ENCODE measurements at regions not wholly inside any gene's neighbourhood (a gene's known extent, or its start where the extent isn't known, plus 50 kb on each side); places are given as distances from the start of the nearest gene placed in this dataset.

GRCh38 chr2:65620524-65620923 is 188.1 kb upstream of the SPRED2 start:
- no peak overlapping the region for H3K4me3 ChIP-seq (ENCODE audit: low read depth, low read length)
- no peak for TF ChIP-seq CTCF (IDR thresholded peaks at IDR 0.05; ENCODE audit: control insufficient read depth, extremely low read depth, insufficient read depth)

GRCh38 chr2:65620026-65620425 is 187.6 kb upstream of the SPRED2 start:
- H3K4me3 ChIP-seq (ENCODE audit: low read depth, low read length), result no peak overlapping the region
- TF ChIP-seq CTCF (IDR thresholded peaks at IDR 0.05; ENCODE audit: control insufficient read depth, extremely low read depth, insufficient read depth), result no peak
- DNase-seq (ENCODE audit: low read depth), result no peak

More at GRCh38 chr2:65620524-65620923, 188.1 kb upstream of the SPRED2 start:
- no peak for DNase-seq (ENCODE audit: low read depth)

GRCh38 chr2:65615602-65616001 is 183.2 kb upstream of the SPRED2 start:
- H3K4me3 ChIP-seq (ENCODE audit: low read depth, low read length), result no peak overlapping the region
- no peak for DNase-seq (ENCODE audit: low read depth)
- no peak for TF ChIP-seq CTCF (IDR thresholded peaks at IDR 0.05; ENCODE audit: control insufficient read depth, extremely low read depth, insufficient read depth)

GRCh38 chr2:65613968-65614555 is 181.7 kb upstream of the SPRED2 start:
- DNase-seq (ENCODE audit: low read depth), result no peak
- no peak for TF ChIP-seq CTCF (IDR thresholded peaks at IDR 0.05; ENCODE audit: control insufficient read depth, extremely low read depth, insufficient read depth)
- no peak overlapping the region for H3K4me3 ChIP-seq (ENCODE audit: low read depth, low read length)

GRCh38 chr2:65611488-65611887 is 179.1 kb upstream of the SPRED2 start:
- no peak for TF ChIP-seq CTCF (IDR thresholded peaks at IDR 0.05; ENCODE audit: control insufficient read depth, extremely low read depth, insufficient read depth)
- no peak for DNase-seq (ENCODE audit: low read depth)
- H3K4me3 ChIP-seq (ENCODE audit: low read depth, low read length), result no peak overlapping the region

- DNase-seq (ENCODE audit: low read depth), result no peak
- H3K4me3 ChIP-seq (ENCODE audit: low read depth, low read length), result no peak overlapping the region
- no peak for TF ChIP-seq CTCF (IDR thresholded peaks at IDR 0.05; ENCODE audit: control insufficient read depth, extremely low read depth, insufficient read depth)
Observed at GRCh38 chr2:65608916-65609315, 176.5 kb upstream of the SPRED2 start.

GRCh38 chr2:65608466-65608865 is 176.1 kb upstream of the SPRED2 start:
- no peak for DNase-seq (ENCODE audit: low read depth)
- no peak for TF ChIP-seq CTCF (IDR thresholded peaks at IDR 0.05; ENCODE audit: control insufficient read depth, extremely low read depth, insufficient read depth)
- H3K4me3 ChIP-seq (ENCODE audit: low read depth, low read length), result no peak overlapping the region

Data from LNCaP clone FGC (cell line).